ENCODE measurements at regions not wholly inside any gene's neighbourhood (a gene's known extent, or its start where the extent isn't known, plus 50 kb on each side); places are given as distances from the start of the nearest gene placed in this dataset.

GRCh38 chr5:98604721-98605425 lies 168.6 kb upstream of the RGMB start:
- H3K4me1 ChIP-seq (ENCODE audit: control insufficient read depth in 3 of 3, insufficient read depth in 2 of 3, low read depth in 1 of 3, low read length in 2 of 3) = peaks cover 0 to 18% (median 0%) of the 10 kb centered on the region in 3 donors
- 54 to 57% (median 56%) methylated on average over 4 of the region's 4 CpGs for whole genome bisulfite sequencing, 3 donors
- peak in 1 of 2 donors; percentile 42 for DNase-seq
- H3K27me3 ChIP-seq (ENCODE audit: control insufficient read depth in 3 of 3, insufficient read depth in 3 of 3, low read length in 3 of 3) = no peaks in the 10 kb centered on the region
- peaks cover 0 to 14% of the 10 kb centered on the region in 2 donors for H3K9me3 ChIP-seq (ENCODE audit: control insufficient read depth in 2 of 2, insufficient read depth in 1 of 2, low read depth in 1 of 2, low read length in 1 of 2)
- H3K27ac ChIP-seq (ENCODE audit: low read depth in 1 of 3, low read length in 2 of 3) = peak overlapping the region in 1 of 3 donors; percentile 42
- H3K4me3 ChIP-seq (ENCODE audit: low read depth in 1 of 3, low read length in 3 of 3) = no peak overlapping the region
- no peaks in the 10 kb centered on the region for H3K36me3 ChIP-seq (ENCODE audit: control insufficient read depth in 3 of 3, insufficient read depth in 2 of 3, low read depth in 1 of 3, low read length in 3 of 3)
- FAIRE-seq = no peak

DNA sequence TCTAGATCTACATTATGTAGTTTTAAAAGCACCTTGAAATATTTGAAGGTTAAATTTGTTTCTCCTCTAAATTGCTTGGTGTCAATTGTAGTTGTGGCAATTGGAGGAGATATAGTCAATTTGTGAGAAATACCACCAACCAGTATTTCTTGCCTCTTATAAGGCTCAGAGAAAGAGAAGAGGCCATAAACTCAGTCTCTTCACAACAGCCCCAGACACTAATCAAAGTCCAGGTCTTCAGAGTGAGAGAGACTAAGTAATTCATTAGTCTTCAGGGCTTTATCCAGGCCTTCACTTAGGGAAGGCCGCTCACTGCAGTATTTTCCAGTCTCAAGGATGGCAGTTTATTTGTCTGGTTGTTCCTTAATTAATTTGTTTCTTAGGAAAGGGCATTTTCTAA lies 168.0 kb upstream of the RGMB start:
- Histone ChIP-seq H3K4me3 (ENCODE audit: low read depth in 1 of 3, low read length in 3 of 3) (no peak overlapping the region), H3K27ac (ENCODE audit: low read depth in 1 of 3, low read length in 2 of 3) (peak overlapping the region in 1 of 3 donors; percentile 42), H3K9me3 (ENCODE audit: control insufficient read depth in 2 of 2, insufficient read depth in 1 of 2, low read depth in 1 of 2, low read length in 1 of 2) (peaks cover 0 to 13% of the 10 kb centered on the region in 2 donors), H3K4me1 (ENCODE audit: control insufficient read depth in 3 of 3, insufficient read depth in 2 of 3, low read depth in 1 of 3, low read length in 2 of 3) (peaks cover 0 to 18% (median 0%) of the 10 kb centered on the region in 3 donors), H3K27me3 (ENCODE audit: control insufficient read depth in 3 of 3, insufficient read depth in 3 of 3, low read length in 3 of 3) (no peaks in the 10 kb centered on the region), H3K36me3 (ENCODE audit: control insufficient read depth in 3 of 3, insufficient read depth in 2 of 3, low read depth in 1 of 3, low read length in 3 of 3) (no peaks in the 10 kb centered on the region)
- DNase-seq (peak; percentile 17 to 67), FAIRE-seq (no peak)
- WGBS, 3 donors = 67 to 82% (median 77%) methylated on average over 1 of the region's 1 CpG

DNA sequence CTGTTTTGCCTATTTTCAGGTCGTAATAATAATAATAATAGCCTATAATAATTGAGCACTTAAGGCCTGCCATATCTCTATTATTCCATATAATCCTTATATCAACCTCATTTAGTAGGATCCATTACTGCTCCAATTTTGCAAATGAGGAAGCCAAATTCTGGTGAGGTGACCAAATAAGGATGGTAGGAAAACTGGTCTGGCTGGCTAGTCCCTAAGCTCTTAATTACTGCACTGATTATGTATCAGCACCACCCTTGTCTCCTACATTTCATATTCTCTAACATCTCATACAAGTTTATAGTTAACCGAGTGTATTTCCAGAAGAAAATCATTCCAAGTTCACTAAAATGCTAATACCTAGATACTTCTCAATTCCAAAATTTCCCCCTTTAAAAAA lies 166.5 kb upstream of the RGMB start:
- Histone ChIP-seq H3K27me3 (ENCODE audit: control insufficient read depth in 3 of 3, insufficient read depth in 3 of 3, low read length in 3 of 3) (no peaks in the 10 kb centered on the region), H3K4me1 (ENCODE audit: control insufficient read depth in 3 of 3, insufficient read depth in 2 of 3, low read depth in 1 of 3, low read length in 2 of 3) (peaks cover 0 to 18% (median 0%) of the 10 kb centered on the region in 3 donors), H3K4me3 (ENCODE audit: low read depth in 1 of 3, low read length in 3 of 3) (no peak overlapping the region), H3K27ac (ENCODE audit: low read depth in 1 of 3, low read length in 2 of 3) (no peak overlapping the region), H3K9me3 (ENCODE audit: control insufficient read depth in 2 of 2, insufficient read depth in 1 of 2, low read depth in 1 of 2, low read length in 1 of 2) (no peaks in the 10 kb centered on the region), H3K36me3 (ENCODE audit: control insufficient read depth in 3 of 3, insufficient read depth in 2 of 3, low read depth in 1 of 3, low read length in 3 of 3) (no peaks in the 10 kb centered on the region)
- WGBS, 3 donors = 54 to 84% (median 67%) methylated on average over 2 of the region's 2 CpGs
- FAIRE-seq (no peak), DNase-seq (no peak)

DNA sequence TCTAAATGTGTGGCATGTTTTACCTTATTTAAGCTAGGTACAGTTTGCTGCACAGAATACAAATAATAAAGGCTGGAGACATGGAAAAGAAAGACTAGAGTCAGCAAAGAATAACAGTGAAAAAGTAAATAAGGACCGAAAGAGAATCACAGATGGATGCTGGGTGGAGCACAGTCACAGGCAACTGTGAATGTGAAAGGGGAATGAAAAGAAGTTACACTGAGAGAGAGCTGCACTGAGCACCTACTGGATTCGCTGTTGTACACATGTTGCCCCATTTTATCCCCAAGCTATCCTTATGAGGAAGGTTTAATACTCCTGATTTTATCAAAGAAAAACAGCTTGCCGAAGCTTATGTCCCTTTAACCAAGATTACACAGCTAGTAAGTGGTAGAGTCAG lies 165.4 kb upstream of the RGMB start:
- no peaks in the 10 kb centered on the region for H3K36me3 ChIP-seq (ENCODE audit: control insufficient read depth in 3 of 3, insufficient read depth in 2 of 3, low read depth in 1 of 3, low read length in 3 of 3)
- FAIRE-seq (no peak), DNase-seq (no peak)
- H3K9me3 ChIP-seq (ENCODE audit: control insufficient read depth in 2 of 2, insufficient read depth in 1 of 2, low read depth in 1 of 2, low read length in 1 of 2) = no peaks in the 10 kb centered on the region
- H3K27me3 ChIP-seq (ENCODE audit: control insufficient read depth in 3 of 3, insufficient read depth in 3 of 3, low read length in 3 of 3) = no peaks in the 10 kb centered on the region
- no peak overlapping the region for H3K4me3 ChIP-seq (ENCODE audit: low read depth in 1 of 3, low read length in 3 of 3)
- peaks cover 0 to 18% (median 0%) of the 10 kb centered on the region in 3 donors for H3K4me1 ChIP-seq (ENCODE audit: control insufficient read depth in 3 of 3, insufficient read depth in 2 of 3, low read depth in 1 of 3, low read length in 2 of 3)
- WGBS, 3 donors = 75 to 79% (median 76%) methylated on average over 3 of the region's 3 CpGs
- no peak overlapping the region for H3K27ac ChIP-seq (ENCODE audit: low read depth in 1 of 3, low read length in 2 of 3)

- FAIRE-seq = no peak
These were observed 159.1 kb upstream of the RGMB start for GRCh38 chr5:98614341-98614740.

DNA sequence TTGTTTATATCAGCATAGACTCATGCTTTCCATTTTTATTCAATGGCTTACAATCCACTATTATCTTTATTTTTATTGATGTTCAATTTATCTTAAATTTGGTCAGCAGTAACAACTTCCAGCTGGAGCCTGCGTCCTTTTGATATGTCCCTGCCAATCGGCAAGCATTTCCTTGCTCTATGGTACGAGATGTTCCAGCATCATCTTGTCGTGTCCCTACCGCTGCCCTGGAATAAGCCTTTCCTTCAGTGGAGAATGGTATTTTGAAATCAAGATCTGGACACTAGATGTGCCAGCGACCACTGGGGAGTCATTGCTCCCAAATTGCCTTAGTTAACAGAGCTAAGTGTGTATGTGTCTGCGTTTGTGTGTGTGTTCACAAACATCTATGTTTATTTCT lies 151.6 kb upstream of the RGMB start:
- Histone ChIP-seq H3K27ac (ENCODE audit: low read depth in 1 of 3, low read length in 2 of 3) (no peak overlapping the region), H3K27me3 (ENCODE audit: control insufficient read depth in 3 of 3, insufficient read depth in 3 of 3, low read length in 3 of 3) (no peaks in the 10 kb centered on the region), H3K4me3 (ENCODE audit: low read depth in 1 of 3, low read length in 3 of 3) (no peak overlapping the region), H3K9me3 (ENCODE audit: control insufficient read depth in 2 of 2, insufficient read depth in 1 of 2, low read depth in 1 of 2, low read length in 1 of 2) (no peaks in the 10 kb centered on the region), H3K4me1 (ENCODE audit: control insufficient read depth in 3 of 3, insufficient read depth in 2 of 3, low read depth in 1 of 3, low read length in 2 of 3) (no peaks in the 10 kb centered on the region), H3K36me3 (ENCODE audit: control insufficient read depth in 3 of 3, insufficient read depth in 2 of 3, low read depth in 1 of 3, low read length in 3 of 3) (no peaks in the 10 kb centered on the region)
- no peak for DNase-seq
- FAIRE-seq = no peak
- 91 to 98% (median 94%) methylated on average over 7 of the region's 7 CpGs for WGBS, 3 donors

More at GRCh38 chr5:98614341-98614740, 159.1 kb upstream of the RGMB start:
- Histone ChIP-seq H3K4me3 (ENCODE audit: low read depth in 1 of 3, low read length in 3 of 3) (no peak overlapping the region), H3K9me3 (ENCODE audit: control insufficient read depth in 2 of 2, insufficient read depth in 1 of 2, low read depth in 1 of 2, low read length in 1 of 2) (no peaks in the 10 kb centered on the region), H3K36me3 (ENCODE audit: control insufficient read depth in 3 of 3, insufficient read depth in 2 of 3, low read depth in 1 of 3, low read length in 3 of 3) (no peaks in the 10 kb centered on the region), H3K4me1 (ENCODE audit: control insufficient read depth in 3 of 3, insufficient read depth in 2 of 3, low read depth in 1 of 3, low read length in 2 of 3) (no peaks in the 10 kb centered on the region), H3K27ac (ENCODE audit: low read depth in 1 of 3, low read length in 2 of 3) (no peak overlapping the region), H3K27me3 (ENCODE audit: control insufficient read depth in 3 of 3, insufficient read depth in 3 of 3, low read length in 3 of 3) (no peaks in the 10 kb centered on the region)
- 82 to 94% (median 89%) methylated on average over 1 of the region's 1 CpG for WGBS, 3 donors
- DNase-seq = no peak

- Histone ChIP-seq H3K27ac (ENCODE audit: low read depth in 1 of 3, low read length in 2 of 3) (no peak overlapping the region), H3K4me3 (ENCODE audit: low read depth in 1 of 3, low read length in 3 of 3) (no peak overlapping the region), H3K27me3 (ENCODE audit: control insufficient read depth in 3 of 3, insufficient read depth in 3 of 3, low read length in 3 of 3) (no peaks in the 10 kb centered on the region), H3K4me1 (ENCODE audit: control insufficient read depth in 3 of 3, insufficient read depth in 2 of 3, low read depth in 1 of 3, low read length in 2 of 3) (no peaks in the 10 kb centered on the region), H3K9me3 (ENCODE audit: control insufficient read depth in 2 of 2, insufficient read depth in 1 of 2, low read depth in 1 of 2, low read length in 1 of 2) (no peaks in the 10 kb centered on the region), H3K36me3 (ENCODE audit: control insufficient read depth in 3 of 3, insufficient read depth in 2 of 3, low read depth in 1 of 3, low read length in 3 of 3) (no peaks in the 10 kb centered on the region)
- WGBS, 3 donors = 15 to 60% (median 34%) methylated on average over 3 of the region's 3 CpGs
- FAIRE-seq = no peak
- DNase-seq = peak; percentile 2 to 5
These were observed 149.2 kb upstream of the RGMB start for GRCh38 chr5:98624145-98624880.

GRCh38 chr5:98627121-98627520 lies 146.3 kb upstream of the RGMB start:
- WGBS, 3 donors = 81 to 89% (median 82%) methylated on average over 3 of the region's 3 CpGs
- H3K27me3 ChIP-seq (ENCODE audit: control insufficient read depth in 3 of 3, insufficient read depth in 3 of 3, low read length in 3 of 3) = no peaks in the 10 kb centered on the region
- FAIRE-seq = no peak

More at GRCh38 chr5:98627121-98627520, 146.3 kb upstream of the RGMB start:
- Histone ChIP-seq H3K4me1 (ENCODE audit: control insufficient read depth in 3 of 3, insufficient read depth in 2 of 3, low read depth in 1 of 3, low read length in 2 of 3) (no peaks in the 10 kb centered on the region), H3K4me3 (ENCODE audit: low read depth in 1 of 3, low read length in 3 of 3) (no peak overlapping the region), H3K9me3 (ENCODE audit: control insufficient read depth in 2 of 2, insufficient read depth in 1 of 2, low read depth in 1 of 2, low read length in 1 of 2) (no peaks in the 10 kb centered on the region), H3K36me3 (ENCODE audit: control insufficient read depth in 3 of 3, insufficient read depth in 2 of 3, low read depth in 1 of 3, low read length in 3 of 3) (no peaks in the 10 kb centered on the region), H3K27ac (ENCODE audit: low read depth in 1 of 3, low read length in 2 of 3) (no peak overlapping the region)
- DNase-seq = no peak
